GM12873 (cell line): ENCODE measurements at regions not wholly inside any gene's neighbourhood (a gene's known extent, or its start where the extent isn't known, plus 50 kb on each side); places are given as distances from the start of the nearest gene placed in this dataset.

Experiments
- TF ChIP-seq, protein P1 (sequence below): IDR thresholded peaks from 2 replicates; pipeline ENCODE4 v1.5.1; 2012; ENCODE audit warnings: low read depth, mild to moderate bottlenecking, moderate library complexity, low read length, control low read depth; ENCODE audit not compliant: insufficient read depth; ENCODE audit errors: missing control alignments

DNA sequence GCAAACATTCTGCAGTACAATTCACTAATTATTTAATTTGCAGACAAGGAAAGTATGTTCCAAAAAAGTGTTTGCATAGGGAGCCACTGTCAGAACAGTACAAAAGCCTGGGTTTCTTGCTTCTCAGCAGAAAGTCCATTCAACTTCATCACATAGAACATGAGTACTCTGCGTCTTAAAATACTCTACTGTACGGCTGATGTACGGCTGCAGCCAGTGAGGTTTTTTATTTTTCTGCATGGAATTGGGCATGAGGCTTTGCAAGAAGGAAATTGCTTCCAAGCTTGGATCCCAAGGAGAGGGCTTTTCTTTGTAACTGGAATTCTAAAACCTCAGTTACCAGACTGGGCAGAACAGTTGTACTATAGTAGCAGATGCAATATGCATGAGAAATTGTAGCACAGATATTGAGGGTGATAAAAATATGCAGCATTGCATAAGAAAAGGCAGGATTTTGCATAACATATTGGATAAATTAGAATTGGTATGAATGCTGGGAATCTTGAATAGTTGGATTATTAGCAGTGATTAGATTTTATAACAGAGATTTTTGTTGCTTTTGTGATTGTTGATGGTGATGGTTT lies 178.1 kb upstream of the CDH9 start:
- TF ChIP-seq, protein P1, sequence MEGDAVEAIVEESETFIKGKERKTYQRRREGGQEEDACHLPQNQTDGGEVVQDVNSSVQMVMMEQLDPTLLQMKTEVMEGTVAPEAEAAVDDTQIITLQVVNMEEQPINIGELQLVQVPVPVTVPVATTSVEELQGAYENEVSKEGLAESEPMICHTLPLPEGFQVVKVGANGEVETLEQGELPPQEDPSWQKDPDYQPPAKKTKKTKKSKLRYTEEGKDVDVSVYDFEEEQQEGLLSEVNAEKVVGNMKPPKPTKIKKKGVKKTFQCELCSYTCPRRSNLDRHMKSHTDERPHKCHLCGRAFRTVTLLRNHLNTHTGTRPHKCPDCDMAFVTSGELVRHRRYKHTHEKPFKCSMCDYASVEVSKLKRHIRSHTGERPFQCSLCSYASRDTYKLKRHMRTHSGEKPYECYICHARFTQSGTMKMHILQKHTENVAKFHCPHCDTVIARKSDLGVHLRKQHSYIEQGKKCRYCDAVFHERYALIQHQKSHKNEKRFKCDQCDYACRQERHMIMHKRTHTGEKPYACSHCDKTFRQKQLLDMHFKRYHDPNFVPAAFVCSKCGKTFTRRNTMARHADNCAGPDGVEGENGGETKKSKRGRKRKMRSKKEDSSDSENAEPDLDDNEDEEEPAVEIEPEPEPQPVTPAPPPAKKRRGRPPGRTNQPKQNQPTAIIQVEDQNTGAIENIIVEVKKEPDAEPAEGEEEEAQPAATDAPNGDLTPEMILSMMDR, result no peak

DNA sequence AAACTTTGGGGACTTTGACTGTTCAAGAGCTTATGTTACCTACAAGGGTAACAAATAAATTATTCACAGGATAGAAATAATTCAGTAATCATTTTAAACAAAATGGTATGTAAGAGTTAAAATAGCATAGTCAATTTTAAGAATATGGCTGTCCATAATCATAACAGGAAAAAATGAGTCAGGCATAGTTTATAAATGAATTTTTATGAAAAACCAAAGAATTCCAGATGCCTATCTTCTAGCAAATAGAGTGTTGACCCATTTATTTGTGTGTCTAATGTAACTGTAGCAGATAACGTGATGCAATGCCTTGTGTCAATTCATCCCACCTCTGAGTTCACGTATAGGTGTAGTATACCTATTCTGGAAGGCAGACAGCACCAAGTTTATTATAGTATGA lies 169.7 kb upstream of the CDH9 start:
- TF ChIP-seq, protein P1, result no peak

DNA sequence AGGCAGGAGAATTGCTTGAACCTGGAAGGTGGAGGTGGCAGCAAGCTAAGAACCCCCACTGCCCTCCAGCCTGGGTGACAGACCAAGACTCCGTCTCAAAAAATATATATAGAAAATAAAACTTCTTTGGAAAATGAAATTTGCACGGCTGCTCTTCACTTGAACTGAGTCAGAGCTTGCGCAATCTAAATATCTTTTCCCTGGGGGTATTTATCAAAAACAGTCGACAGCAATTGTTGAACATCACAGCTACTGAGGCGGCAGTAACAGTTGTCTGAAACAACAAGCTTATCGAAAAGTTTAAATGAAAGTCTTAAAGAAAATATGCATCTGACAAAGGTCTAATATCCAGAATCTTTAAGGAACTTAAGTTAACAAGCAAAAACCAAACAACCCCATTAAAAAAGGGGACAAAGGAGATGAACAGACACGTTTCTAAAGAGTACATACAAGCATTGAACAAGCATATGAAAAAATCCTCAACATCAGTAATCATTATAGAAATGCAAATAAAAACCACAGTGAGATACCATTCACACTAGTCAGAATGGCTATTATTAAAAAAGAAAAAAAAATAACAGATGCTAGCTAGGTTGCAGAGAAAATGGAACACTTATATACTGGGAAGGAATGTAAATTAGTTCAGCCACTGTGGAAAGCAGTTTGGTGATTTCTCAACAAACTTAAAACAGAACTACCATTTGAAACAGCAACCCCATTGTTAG lies 153.6 kb upstream of the CDH9 start:
- TF ChIP-seq, protein P1, result no peak

DNA sequence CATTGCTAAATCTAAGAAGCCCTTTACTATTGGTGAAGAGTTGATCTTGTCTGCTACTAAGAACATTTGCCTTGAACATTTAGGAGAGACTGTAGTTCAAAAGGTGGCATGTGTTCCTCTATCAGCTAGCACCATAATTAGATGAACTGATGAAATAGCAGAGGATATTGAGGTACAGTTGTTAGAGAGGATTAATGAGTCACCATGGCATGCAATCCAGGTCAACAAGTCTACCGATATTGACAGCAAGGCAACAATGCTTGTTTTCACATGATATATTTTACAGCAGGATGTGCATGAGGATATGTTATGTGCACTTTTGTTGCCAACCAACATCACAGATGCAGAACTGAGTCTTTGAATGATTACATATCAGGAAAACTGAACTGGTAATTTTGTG lies 134.3 kb upstream of the CDH9 start:
- TF ChIP-seq, protein P1, result no peak

DNA sequence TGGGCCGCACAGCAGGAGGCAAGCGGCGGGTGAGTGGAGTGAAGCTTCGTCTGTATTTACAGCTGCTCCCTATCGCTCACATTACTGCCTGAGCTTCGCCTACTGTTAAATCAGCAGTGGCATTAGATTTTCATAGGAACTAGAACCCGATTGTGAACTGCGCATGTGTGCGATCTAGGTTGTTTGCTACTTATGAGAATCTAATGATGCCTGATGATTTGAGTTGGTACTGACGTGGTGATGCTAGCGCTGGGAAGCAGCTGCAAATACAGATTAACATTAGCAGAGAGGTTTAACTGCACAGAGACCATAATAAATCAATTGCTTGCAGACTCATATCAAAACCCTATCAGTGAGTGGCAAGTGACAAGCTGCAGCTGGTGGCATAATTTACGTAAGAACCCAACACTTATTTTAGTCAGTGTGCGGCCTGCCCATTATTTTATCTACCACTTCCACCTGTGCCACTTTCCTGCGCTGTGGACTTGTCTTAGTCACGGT lies 133.4 kb upstream of the CDH9 start:
- TF ChIP-seq, protein P1, result no peak

DNA sequence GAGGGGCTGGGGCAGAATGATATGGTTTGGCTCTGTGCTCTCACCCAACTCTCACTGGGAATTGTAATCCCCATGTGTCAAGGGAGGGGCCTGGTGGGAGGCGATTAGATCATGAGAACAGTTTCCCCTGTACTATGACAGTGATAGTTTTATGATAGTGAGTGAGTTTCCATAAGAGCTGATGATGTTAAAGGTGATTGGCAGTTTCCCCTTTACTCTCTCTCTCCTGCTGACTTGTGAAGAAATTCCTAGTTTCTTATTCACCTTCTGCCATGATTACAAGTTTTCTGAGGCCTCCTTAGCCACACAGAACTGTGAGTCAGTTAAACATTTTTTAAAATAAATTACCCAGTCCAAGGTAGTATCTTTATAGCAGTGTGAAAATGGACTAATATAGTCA lies 120.4 kb upstream of the CDH9 start:
- TF ChIP-seq, protein P1, result no peak

DNA sequence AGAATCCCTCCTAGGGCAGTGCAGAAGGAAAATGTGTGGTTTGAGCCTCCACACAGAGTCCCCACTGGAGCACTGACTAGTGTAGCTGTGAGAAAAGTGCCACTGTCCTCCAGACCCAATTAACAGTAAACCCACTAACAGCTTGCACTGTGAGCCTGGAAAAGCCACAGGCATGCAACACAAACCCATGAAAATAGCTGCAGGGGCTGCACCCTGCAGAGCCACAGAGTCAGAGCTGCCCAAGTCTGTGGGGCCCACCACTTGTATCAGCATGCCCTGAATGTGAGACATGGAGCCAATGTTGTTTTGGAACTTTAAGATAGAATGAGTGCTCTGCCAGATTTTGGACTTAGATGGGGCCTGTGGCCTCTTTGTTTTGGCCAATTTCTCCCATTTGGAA lies 119.8 kb upstream of the CDH9 start:
- TF ChIP-seq, protein P1, result no peak
